ENCODE measurements at regions not wholly inside any gene's neighbourhood (a gene's known extent, or its start where the extent isn't known, plus 50 kb on each side); places are given as distances from the start of the nearest gene placed in this dataset.

GRCh38 chr3:117114517-117115265, 405.1 kb downstream of the TUSC7 start:
- TF ChIP-seq, protein P1, sequence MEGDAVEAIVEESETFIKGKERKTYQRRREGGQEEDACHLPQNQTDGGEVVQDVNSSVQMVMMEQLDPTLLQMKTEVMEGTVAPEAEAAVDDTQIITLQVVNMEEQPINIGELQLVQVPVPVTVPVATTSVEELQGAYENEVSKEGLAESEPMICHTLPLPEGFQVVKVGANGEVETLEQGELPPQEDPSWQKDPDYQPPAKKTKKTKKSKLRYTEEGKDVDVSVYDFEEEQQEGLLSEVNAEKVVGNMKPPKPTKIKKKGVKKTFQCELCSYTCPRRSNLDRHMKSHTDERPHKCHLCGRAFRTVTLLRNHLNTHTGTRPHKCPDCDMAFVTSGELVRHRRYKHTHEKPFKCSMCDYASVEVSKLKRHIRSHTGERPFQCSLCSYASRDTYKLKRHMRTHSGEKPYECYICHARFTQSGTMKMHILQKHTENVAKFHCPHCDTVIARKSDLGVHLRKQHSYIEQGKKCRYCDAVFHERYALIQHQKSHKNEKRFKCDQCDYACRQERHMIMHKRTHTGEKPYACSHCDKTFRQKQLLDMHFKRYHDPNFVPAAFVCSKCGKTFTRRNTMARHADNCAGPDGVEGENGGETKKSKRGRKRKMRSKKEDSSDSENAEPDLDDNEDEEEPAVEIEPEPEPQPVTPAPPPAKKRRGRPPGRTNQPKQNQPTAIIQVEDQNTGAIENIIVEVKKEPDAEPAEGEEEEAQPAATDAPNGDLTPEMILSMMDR (IDR thresholded peaks at IDR 0.05; ENCODE audit: low read depth, low read length), result no peak
- TF ChIP-seq MAX (IDR thresholded peaks at IDR 0.05; ENCODE audit: low read depth, low read length) (no peak), POLR2A (IDR thresholded peaks at IDR 0.05; ENCODE audit: extremely low read depth, insufficient read length) (no peak), MYC (IDR thresholded peaks at IDR 0.05; ENCODE audit: low read depth, low read length) (no peak)
- H3K4me3 ChIP-seq (ENCODE audit: low read depth, low read length), result no peak overlapping the region

DNA sequence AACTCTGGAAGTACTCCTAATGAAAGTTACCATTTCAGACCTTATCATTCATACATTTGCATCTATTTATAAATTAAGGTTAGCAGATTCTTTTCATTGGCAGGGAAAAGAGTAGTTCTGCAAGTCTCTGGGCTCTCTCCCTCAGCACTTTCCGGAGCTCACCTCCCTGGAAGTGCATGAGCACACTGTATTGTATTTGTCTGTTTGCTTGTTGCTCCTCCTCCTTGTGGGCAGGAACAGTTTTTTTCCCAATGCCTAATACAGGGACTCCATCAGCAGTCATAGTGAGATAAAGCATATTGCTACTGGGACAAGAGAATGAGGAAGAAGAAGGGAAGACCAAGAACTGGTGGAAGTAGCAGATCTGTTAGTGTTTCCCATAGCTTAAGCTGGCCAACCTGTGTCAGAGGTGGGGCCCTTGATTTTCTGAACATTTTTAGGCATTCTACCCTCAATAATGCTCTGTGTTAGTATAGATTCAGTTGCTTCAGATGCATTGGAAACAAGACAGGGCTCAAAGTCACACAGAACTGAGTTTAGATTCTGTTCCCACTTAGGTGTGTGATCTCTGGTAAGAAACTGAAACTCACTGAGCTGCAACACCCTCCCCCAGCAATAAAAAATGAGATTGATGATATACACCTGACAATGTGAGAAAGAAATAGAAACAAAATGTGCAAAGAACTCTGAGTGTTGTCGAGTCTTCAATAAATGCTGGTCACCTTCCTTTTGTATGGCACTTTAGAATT, 407.8 kb downstream of the TUSC7 start:
- no peak overlapping the region for H3K4me3 ChIP-seq (ENCODE audit: low read depth, low read length)
- TF ChIP-seq MYC (IDR thresholded peaks at IDR 0.05; ENCODE audit: low read depth, low read length), result no peak
- TF ChIP-seq, protein P1 (IDR thresholded peaks at IDR 0.05; ENCODE audit: low read depth, low read length), result no peak
- no peak for TF ChIP-seq POLR2A (IDR thresholded peaks at IDR 0.05; ENCODE audit: extremely low read depth, insufficient read length)
- no peak for TF ChIP-seq MAX (IDR thresholded peaks at IDR 0.05; ENCODE audit: low read depth, low read length)
- no peak for DNase-seq (ENCODE audit: low read depth)

More at GRCh38 chr3:117114517-117115265, 405.1 kb downstream of the TUSC7 start:
- DNase-seq (ENCODE audit: low read depth), result no peak

- no peak overlapping the region for H3K4me3 ChIP-seq (ENCODE audit: low read depth, low read length)
- no peak for DNase-seq (ENCODE audit: low read depth)
- TF ChIP-seq, protein P1 (IDR thresholded peaks at IDR 0.05; ENCODE audit: low read depth, low read length), result no peak
- TF ChIP-seq MYC (IDR thresholded peaks at IDR 0.05; ENCODE audit: low read depth, low read length) (no peak), POLR2A (IDR thresholded peaks at IDR 0.05; ENCODE audit: extremely low read depth, insufficient read length) (no peak), MAX (IDR thresholded peaks at IDR 0.05; ENCODE audit: low read depth, low read length) (no peak)
Measured at GRCh38 chr3:117118604-117119003, 409.0 kb downstream of the TUSC7 start.

DNA sequence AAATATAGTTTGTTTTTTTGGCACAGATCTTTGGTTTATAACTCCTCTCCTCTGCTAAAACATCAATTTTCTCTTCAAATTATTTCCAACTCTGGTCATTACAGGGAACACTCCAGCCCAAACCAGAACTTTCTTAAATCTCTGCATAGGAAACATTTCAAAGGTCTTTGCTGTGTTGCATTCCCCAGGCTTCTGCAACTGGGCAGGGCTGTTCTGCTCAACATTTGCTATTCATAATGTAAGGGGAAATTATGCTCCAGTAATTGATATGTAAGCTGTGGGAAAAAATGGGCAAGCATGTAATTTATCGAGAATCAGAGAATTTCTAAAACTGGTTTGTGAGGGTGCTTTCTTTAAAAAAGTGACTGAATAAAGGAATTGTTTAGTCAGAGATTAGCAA, 410.4 kb downstream of the TUSC7 start:
- DNase-seq (ENCODE audit: low read depth), result no peak
- H3K4me3 ChIP-seq (ENCODE audit: low read depth, low read length), result no peak overlapping the region
- TF ChIP-seq MAX (IDR thresholded peaks at IDR 0.05; ENCODE audit: low read depth, low read length) (no peak), POLR2A (IDR thresholded peaks at IDR 0.05; ENCODE audit: extremely low read depth, insufficient read length) (no peak), MYC (IDR thresholded peaks at IDR 0.05; ENCODE audit: low read depth, low read length) (no peak)
- TF ChIP-seq, protein P1 (IDR thresholded peaks at IDR 0.05; ENCODE audit: low read depth, low read length), result no peak

DNA sequence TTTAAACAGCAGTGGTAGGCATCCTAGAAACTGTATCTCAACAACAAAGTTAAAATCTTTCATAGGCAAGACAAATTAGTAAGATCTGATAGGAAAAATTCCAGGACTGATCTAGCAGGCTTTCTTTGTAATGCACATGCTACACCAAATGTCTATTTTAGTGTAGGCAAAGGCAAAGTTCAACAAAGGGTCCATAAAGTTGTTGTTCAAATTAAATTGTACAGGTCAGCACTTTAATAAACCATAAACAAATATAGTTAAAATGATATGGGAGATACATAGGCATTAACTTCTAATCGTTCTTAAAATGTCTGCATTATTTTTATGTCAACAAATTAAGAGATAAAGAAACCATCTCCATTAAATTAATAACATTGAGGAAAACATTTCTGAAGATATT, 413.0 kb downstream of the TUSC7 start:
- H3K4me3 ChIP-seq (ENCODE audit: low read depth, low read length), result no peak overlapping the region
- no peak for DNase-seq (ENCODE audit: low read depth)
- TF ChIP-seq MYC (IDR thresholded peaks at IDR 0.05; ENCODE audit: low read depth, low read length) (no peak), MAX (IDR thresholded peaks at IDR 0.05; ENCODE audit: low read depth, low read length) (no peak), POLR2A (IDR thresholded peaks at IDR 0.05; ENCODE audit: extremely low read depth, insufficient read length) (no peak)
- TF ChIP-seq, protein P1 (IDR thresholded peaks at IDR 0.05; ENCODE audit: low read depth, low read length), result no peak
